Suprapubic skin (tissue), 4 donors: ENCODE measurements at regions not wholly inside any gene's neighbourhood (a gene's known extent, or its start where the extent isn't known, plus 50 kb on each side); places are given as distances from the start of the nearest gene placed in this dataset.

Experiments
- EP300 ChIP-seq: sonication (generic); formaldehyde crosslinking; IDR thresholded peaks from one replicate; pipeline ENCODE4 v1.6.1; 2017; ENCODE audit warnings: antibody characterized with exemption
- POLR2A ChIP-seq, 2 donors: fragments of 450-650 bp; IDR thresholded peaks; one replicate each; pipeline ENCODE4 v1.6.1; 2017; ENCODE audit warnings: antibody characterized with exemption in 2 of 2, mild to moderate bottlenecking in 2 of 2, moderate library complexity in 2 of 2
- POLR2AphosphoS5 ChIP-seq, 3 donors: sonication (generic); formaldehyde crosslinking; IDR thresholded peaks; one replicate each; pipeline ENCODE4 v1.6.1; 2017; ENCODE audit warnings: antibody characterized with exemption in 3 of 3

DNA sequence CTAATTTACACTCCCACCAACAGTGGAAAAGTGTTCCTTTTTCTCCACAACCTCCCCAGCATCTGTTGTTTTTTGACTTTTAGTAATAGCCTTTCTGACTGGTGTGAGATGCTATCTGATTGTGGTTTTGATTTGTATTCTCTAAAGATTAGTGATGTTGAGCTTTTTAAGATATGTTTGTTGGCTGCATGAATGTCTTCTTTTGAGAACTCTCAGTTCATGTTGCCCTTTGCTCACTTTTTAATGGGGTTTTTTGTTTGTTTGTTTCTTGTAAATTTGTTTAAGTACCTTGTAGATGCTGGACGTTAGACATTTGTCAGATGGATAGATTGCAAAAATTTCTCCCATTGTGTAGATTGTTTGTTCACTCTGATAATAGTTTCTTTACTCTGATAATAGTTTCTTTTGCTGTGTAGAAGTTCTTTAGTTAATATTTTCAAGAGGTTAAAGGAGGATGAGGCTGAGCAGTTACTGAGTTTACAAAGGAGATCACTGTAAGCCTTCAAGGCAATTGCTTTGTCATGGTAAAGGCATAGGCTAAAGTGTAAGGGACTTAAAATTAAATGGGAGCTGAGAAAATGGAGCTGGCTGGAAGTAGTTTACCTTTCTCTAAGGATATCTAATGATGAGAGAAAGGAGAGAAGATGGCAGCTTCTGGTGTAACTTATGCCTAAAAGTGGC, 323.4 kb downstream of the PCDH7 start:
- TF ChIP-seq POLR2AphosphoS5 (IDR thresholded peaks at IDR 0.05) (no peak), EP300 (no peak), POLR2A (IDR thresholded peaks at IDR 0.05) (no peak)
